Kasumi-1 (cell line): ENCODE measurements at regions not wholly inside any gene's neighbourhood (a gene's known extent, or its start where the extent isn't known, plus 50 kb on each side); places are given as distances from the start of the nearest gene placed in this dataset.

Experiments
- DNase-seq, 2 experiments: peaks; one replicate each; lab custom pipeline; 2025; lab: John Stamatoyannopoulos, UW

DNA sequence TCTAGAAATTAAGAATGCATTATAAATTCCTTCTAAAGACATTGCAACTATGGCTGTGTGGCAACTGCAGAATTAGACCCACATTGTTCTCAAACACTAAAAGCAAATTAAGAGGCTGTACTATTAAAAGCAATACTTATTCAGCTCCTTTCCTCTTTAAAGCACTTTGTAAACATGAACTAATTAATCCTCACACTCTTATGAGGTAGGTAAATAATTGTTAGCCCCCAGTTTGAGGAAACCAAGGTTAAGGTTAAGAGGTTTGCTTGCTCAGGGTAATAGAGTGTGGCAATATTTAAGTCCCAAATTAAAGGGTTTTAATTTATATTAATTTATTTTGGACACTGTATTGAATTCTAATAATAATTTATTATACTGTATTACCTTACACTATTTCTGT, 553.8 kb downstream of the LRRIQ3 start:
- no peak for DNase-seq

DNA sequence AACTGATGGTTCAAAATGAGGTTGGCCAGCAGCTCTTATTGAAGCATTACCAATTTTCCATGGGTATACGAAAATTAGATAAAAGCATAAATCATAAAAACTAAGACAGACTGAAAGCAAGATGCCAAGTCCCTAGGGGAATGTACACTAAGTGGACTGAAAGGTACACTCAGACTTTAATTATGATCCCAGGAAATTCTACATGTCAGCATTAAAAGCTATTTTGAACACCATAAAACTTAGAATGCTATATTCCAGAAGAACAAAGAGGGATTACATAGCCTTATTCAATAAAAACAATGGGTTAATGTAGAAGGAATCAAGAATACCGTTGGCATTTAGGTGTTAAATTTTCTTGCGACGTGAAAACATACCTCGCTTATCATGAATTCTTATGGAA, 558.5 kb downstream of the LRRIQ3 start:
- no peak for DNase-seq

DNA sequence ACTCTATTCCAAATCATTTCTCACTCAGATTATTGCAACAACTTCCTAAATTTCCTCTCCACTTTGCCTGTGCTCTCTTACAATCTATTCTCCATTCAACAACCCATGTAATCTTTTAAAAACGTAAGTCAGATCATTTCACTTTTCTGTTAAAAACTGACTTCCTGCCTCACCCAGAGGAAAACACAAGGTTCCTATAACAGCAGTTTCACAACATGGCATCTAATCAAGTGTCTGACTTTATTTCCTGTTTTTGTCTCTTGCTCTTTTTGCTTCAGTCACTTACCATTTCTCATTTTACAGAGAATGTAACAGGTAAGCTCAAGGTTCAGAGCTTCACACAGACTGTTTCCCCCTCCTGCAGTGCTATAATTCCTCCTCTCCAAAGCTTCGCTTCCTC, 560.7 kb downstream of the LRRIQ3 start:
- no peak for DNase-seq

DNA sequence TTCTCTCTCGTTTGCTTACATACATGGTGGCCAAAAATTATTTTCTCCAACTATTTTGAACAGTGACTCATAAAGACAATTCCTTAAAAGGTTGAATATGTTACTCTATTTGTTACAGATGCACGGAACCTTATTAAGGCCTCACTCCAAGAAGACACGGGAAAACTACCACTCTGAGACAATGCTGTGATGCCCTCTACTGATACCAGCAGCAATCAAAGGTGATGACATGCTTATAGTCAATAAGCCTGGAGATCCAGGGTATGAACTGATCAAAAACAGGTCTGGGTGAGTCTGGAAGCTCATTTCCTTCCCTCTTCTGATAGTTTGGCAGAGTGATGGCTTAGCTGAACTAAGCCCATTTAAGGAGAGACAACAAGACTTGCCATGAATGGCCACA, 563.0 kb downstream of the LRRIQ3 start:
- DNase-seq = no peak

DNA sequence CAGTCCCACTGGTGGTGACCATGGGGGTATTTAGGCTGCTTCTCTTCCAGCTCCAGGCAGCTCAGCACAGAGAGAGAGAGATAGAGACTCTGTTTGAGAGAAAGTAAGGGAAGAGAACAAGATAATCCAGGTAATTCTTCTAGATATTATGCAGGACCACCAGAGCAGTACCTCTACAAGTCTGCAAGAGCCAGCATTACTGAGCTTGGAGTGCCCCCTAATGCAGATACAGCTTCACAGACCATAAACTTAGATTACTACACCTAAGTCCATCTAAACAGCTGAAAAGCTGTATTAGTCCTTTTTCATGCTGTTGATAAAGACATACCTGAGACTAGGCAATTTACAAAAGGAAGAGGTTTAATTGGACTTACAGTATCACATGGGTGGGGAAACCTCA, 570.3 kb downstream of the LRRIQ3 start:
- no peak for DNase-seq

DNA sequence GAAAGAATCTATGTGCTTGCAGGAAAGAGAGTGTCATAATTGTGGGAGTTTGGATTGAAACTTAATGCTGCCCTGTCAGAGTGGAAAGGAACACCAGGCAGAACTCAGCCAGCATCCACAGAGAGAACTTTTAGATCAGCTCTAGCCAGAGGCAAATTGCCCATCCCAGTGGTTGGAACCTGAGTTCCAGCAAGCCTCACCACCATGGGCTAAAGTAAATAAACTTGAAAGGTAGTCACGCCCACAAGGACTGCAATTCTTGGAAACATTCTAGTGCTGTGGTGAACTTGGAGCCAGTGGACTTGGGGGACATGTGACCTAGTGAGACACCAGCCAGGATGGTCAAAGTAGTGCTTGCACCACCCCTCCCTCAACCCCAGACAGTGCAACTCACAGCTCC, 571.6 kb downstream of the LRRIQ3 start:
- DNase-seq = no peak

DNA sequence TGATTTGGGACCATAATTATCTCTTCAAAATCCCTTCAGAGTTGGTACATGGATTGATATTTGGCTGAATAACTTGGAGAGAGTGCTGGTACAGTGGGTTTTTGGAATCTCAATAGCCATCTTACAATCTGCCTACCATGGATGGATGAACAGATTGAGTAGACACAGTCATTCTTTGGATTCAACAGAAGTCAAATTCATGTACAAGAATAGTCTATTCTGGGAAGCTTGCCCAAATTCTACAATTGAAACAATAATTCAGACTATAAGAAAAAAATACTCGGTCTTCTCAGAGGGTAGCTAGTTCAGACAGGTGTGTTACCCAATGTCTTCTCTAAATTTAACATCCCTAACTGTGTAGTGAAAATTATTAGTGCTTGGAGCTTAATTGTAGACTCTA, 574.0 kb downstream of the LRRIQ3 start:
- no peak for DNase-seq

- no peak for DNase-seq
Observed at GRCh38 chr1:73617145-73617544, 580.8 kb downstream of the LRRIQ3 start.

DNA sequence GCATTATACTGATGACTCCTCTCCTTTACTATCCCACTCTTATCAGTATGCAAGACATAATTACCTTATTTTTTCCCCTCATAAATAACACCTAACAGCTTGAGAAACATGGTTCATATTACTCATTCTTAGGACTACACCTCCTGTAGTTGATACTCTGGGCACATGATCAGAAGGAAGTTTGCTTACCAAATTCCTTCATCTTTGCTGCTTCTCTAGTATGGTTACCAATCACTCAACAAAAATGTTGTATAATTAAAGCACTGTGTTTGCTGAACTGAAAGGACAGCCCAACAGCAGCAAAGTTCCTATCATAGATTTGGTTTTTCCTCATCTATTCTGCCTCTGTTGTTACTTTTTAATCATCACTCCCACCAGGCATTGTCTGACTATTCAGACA, 586.3 kb downstream of the LRRIQ3 start:
- no peak for DNase-seq

DNA sequence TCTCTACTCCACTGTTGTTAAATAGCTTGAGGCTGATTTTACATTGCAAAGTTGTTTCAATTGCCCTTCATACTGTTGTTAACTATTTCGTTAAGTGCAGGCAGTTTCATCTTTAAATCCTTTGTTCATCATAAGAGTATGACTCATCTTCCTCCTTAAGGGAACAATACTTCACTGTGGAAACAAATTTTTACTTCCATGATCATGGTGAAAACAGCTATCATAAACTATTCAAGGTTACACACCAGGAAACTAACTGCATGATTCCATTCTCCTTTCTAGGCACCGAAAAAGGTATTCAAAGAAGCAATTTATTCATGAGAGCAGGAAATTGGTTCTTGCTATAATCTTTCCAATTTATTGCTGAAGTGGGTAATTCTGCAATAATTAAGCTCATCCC, 593.2 kb downstream of the LRRIQ3 start:
- no peak for DNase-seq

DNA sequence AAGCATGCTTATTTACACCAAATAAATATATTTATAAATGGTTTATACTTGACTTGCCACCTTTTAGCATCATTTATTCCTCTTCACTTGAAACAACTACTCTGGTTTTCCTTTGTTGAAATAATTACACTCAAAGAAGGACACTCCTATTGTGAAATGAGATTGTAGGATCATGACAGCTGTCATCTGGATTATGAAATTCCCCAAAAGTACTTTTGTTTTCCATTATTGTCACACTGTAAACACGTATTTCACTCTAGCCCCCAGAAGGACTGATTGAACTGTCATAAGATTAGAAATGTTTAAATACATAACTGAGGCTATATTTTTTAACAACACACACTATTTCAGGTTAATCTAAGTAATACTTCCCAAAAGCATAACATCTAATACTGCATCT, 593.8 kb downstream of the LRRIQ3 start:
- no peak for DNase-seq

- no peak for DNase-seq
Observed at GRCh38 chr1:73593804-73594203, 604.2 kb downstream of the LRRIQ3 start.

DNA sequence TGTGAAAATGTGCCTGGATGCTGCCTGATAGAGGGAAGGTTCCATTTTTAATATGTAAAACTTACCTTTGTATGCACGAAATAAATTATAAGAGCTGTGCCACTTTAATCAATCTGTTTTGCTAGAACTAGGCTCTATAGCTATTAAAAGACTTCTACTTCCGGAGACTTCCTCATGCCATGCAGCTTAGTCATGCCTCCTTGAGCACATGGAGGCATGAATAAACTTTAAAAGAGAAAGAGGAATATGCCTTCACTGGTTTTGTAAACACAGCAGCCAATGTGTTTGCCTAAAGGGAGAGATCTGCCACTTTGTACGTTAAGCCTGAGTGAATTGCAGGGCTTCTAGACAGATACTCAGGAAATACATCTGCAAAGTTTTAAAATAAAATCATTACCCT, 604.6 kb downstream of the LRRIQ3 start:
- DNase-seq = peak; percentile 12 to 13

DNA sequence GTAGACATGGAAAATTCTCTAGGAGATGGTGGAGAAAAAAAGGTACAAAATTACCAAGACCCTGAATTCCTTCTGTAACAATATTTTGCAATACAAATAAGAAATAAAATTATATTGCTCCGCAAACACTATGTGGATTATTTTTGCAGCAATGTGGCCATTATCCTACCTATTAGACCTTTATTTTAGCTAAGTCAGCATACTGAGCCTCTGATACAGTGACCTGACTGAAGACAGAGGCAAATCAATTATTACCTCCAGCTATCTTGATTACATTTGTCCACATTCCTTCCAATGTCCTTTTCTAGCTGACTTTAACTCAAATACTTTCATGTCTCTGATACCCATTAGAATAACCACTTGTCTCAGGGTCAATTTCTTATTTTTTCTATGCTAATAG, 610.9 kb downstream of the LRRIQ3 start:
- DNase-seq = no peak

DNA sequence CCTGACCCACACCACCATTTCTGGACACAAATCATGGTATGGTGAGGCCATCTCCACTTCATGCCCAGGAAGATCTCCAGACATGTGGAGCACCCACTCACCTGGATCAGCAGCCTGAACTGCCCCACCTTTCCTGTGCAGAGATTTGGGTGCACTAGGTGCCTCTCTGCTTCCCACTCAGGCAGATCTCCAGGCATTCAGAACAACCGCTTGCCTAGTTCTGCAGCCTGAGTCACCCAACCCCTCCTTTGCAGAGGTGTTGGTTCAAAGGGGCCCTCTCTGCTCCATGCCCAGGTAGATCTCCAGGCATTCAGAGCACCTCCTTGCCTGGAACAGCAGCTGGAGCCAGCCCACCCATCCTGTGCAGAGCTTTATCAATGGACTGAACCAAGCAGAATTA, 620.8 kb downstream of the LRRIQ3 start:
- DNase-seq = no peak

GRCh38 chr1:73576083-73576482, 621.9 kb downstream of the LRRIQ3 start:
- DNase-seq = no peak

GRCh38 chr1:73564294-73564693, 633.7 kb downstream of the LRRIQ3 start:
- DNase-seq = no peak

- no peak for DNase-seq
Observed at GRCh38 chr1:73556270-73556669, 641.7 kb downstream of the LRRIQ3 start.

GRCh38 chr1:73537400-73537799, 660.6 kb downstream of the LRRIQ3 start:
- DNase-seq = no peak

DNA sequence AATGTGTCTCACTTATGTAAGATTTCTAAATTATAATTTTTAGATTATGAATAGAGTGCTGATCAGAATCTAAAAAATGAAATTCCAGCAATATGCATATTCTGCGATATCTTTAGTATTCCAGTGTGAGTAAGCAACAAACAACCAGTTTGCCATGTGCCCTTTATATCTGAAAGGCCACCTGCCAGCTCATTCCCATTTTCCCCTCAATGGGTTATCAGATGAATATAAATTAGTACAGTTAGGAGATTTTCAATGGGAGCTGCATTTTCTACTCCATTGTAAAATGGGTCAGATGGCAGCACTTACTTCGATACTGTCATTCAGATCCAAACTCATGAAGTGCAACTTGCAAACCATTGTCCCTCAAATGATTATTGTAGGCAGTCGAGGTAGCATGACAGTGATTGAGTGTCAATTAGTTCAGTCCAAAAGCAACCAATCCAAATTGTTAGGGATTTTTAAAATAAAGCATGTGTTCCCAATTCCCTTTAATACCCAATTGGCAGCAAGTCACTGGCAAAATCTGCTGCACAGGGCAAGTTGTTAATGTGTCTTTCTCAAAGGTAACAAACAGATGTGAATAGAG, 680.3 kb downstream of the LRRIQ3 start:
- no peak for DNase-seq

- peak; percentile 54 to 65 for DNase-seq
Observed at GRCh38 chr1:73516451-73516850, 681.5 kb downstream of the LRRIQ3 start.

GRCh38 chr1:73511038-73511437, 686.9 kb downstream of the LRRIQ3 start:
- no peak for DNase-seq

- DNase-seq = no peak
Observed at GRCh38 chr1:73500154-73500553, 697.8 kb downstream of the LRRIQ3 start.

GRCh38 chr1:73499671-73500070, 698.3 kb downstream of the LRRIQ3 start:
- no peak for DNase-seq

DNA sequence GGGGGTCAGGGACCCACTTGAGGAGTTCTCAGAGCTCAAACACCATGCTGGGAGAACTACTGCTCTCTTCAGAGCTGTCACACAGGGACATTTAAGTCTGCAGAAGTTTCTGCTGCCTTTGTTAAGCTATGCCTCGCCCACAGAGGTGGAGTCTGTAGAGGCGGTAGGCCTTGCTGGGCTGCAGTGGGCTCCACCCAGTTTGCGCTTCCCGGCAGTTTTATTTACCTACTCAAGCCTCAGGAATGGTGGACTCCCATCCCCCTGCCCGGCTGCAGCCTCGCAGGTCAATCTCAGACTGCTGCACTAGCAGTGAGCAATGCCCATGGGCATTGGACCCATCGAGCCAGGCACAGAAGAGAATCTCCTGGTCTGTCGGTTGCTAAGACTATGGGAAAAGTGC, 706.4 kb downstream of the LRRIQ3 start:
- no peak for DNase-seq
